ENCODE measurements at regions not wholly inside any gene's neighbourhood (a gene's known extent, or its start where the extent isn't known, plus 50 kb on each side); places are given as distances from the start of the nearest gene placed in this dataset.
A peak's percentile ranks its signal among the peaks of the same experiment; 100 is the strongest.

- DNase-seq: peak; percentile 9
- TF ChIP-seq CTCF (IDR thresholded peaks at IDR 0.05; ENCODE audit: unreplicated experiment): no peak
- Mint-ChIP-seq H3K27me3 (ENCODE audit: unreplicated experiment) (peaks cover 8% of the 10 kb centered on the region), H3K9me3 (ENCODE audit: low read depth, unreplicated experiment) (peaks cover 12% of the 10 kb centered on the region), H3K4me3 (ENCODE audit: low read depth, unreplicated experiment) (no peak overlapping the region), H3K36me3 (ENCODE audit: insufficient read depth, unreplicated experiment) (no peaks in the 10 kb centered on the region), H3K27ac (ENCODE audit: unreplicated experiment) (no peak overlapping the region), H3K4me1 (ENCODE audit: low read depth, unreplicated experiment) (no peaks in the 10 kb centered on the region)
- CTCF ChIA-PET: no interaction called here
- no TSS peak for BruUV-seq (replicated peaks)
- intact Hi-C loops (cut with micrococcal nuclease; ENCODE audit: unreplicated experiment): no loop called here
These were observed 122.8 kb upstream of the USP24 start for GRCh38 chr1:55337801-55338447.

- intact Hi-C loops (cut with micrococcal nuclease; ENCODE audit: unreplicated experiment): no loop called here
- no peaks in the 10 kb centered on the region for H3K36me3 Mint-ChIP-seq (ENCODE audit: insufficient read depth, unreplicated experiment)
- BruUV-seq (replicated peaks): no TSS peak
- DNase-seq: no peak
- H3K27me3 Mint-ChIP-seq (ENCODE audit: unreplicated experiment): peaks cover 8% of the 10 kb centered on the region
- TF ChIP-seq CTCF (IDR thresholded peaks at IDR 0.05; ENCODE audit: unreplicated experiment): no peak
- no peaks in the 10 kb centered on the region for H3K4me1 Mint-ChIP-seq (ENCODE audit: low read depth, unreplicated experiment)
- H3K4me3 Mint-ChIP-seq (ENCODE audit: low read depth, unreplicated experiment): no peak overlapping the region
- H3K9me3 Mint-ChIP-seq (ENCODE audit: low read depth, unreplicated experiment): peaks cover 1% of the 10 kb centered on the region
- no peak overlapping the region for H3K27ac Mint-ChIP-seq (ENCODE audit: unreplicated experiment)
- CTCF ChIA-PET: no interaction called here
These were observed 119.6 kb upstream of the USP24 start for GRCh38 chr1:55334797-55335196.

- Mint-ChIP-seq H3K27me3 (ENCODE audit: unreplicated experiment) (peaks cover 8% of the 10 kb centered on the region), H3K27ac (ENCODE audit: unreplicated experiment) (no peak overlapping the region), H3K4me3 (ENCODE audit: low read depth, unreplicated experiment) (no peak overlapping the region), H3K36me3 (ENCODE audit: insufficient read depth, unreplicated experiment) (no peaks in the 10 kb centered on the region), H3K4me1 (ENCODE audit: low read depth, unreplicated experiment) (no peaks in the 10 kb centered on the region), H3K9me3 (ENCODE audit: low read depth, unreplicated experiment) (no peaks in the 10 kb centered on the region)
- no peak for TF ChIP-seq CTCF (IDR thresholded peaks at IDR 0.05; ENCODE audit: unreplicated experiment)
- DNase-seq: no peak
- no TSS peak for BruUV-seq (replicated peaks)
- intact Hi-C loops (cut with micrococcal nuclease; ENCODE audit: unreplicated experiment): no loop called here
- CTCF ChIA-PET: no interaction called here
These were observed 119.0 kb upstream of the USP24 start for GRCh38 chr1:55334160-55334559.

GRCh38 chr1:55333461-55333860 is 118.3 kb upstream of the USP24 start:
- H3K27me3 Mint-ChIP-seq (ENCODE audit: unreplicated experiment): peaks cover 8% of the 10 kb centered on the region
- TF ChIP-seq CTCF (IDR thresholded peaks at IDR 0.05; ENCODE audit: unreplicated experiment): no peak
- DNase-seq: no peak
- no peaks in the 10 kb centered on the region for H3K9me3 Mint-ChIP-seq (ENCODE audit: low read depth, unreplicated experiment)
- H3K27ac Mint-ChIP-seq (ENCODE audit: unreplicated experiment): no peak overlapping the region
- no peaks in the 10 kb centered on the region for H3K36me3 Mint-ChIP-seq (ENCODE audit: insufficient read depth, unreplicated experiment)
- no TSS peak for BruUV-seq (replicated peaks)
- intact Hi-C loops (cut with micrococcal nuclease; ENCODE audit: unreplicated experiment): no loop called here
- H3K4me1 Mint-ChIP-seq (ENCODE audit: low read depth, unreplicated experiment): no peaks in the 10 kb centered on the region
- H3K4me3 Mint-ChIP-seq (ENCODE audit: low read depth, unreplicated experiment): no peak overlapping the region
- CTCF ChIA-PET: interaction anchor here (0.6 kb wide), 1 partner anchor 143 kb away, joined by 3 read pairs; no protein-coding TSS in a partner anchor

Measured in Calu3 (cell line).